Activated CD8-positive, alpha-beta T cell treated with anti-CD3 and anti-CD28 coated beads for 36 hours (primary cell): ENCODE measurements at regions not wholly inside any gene's neighbourhood (a gene's known extent, or its start where the extent isn't known, plus 50 kb on each side); places are given as distances from the start of the nearest gene placed in this dataset.

Source experiments
- ATAC-seq: fragments of 200-7000 bp; cut with Tn5 transposase; one replicate; pipeline ENCODE4 v1.10.0; 2021; ENCODE audit warnings: mild to moderate bottlenecking, moderate library complexity
- CTCF ChIA-PET: fragments of 350-600 bp; sonication (Branson Sonifier 250); formaldehyde crosslinking; loops from one replicate; lab custom pipeline; 2021; ENCODE audit warnings: antibody characterized with exemption; lab: Charles Lee
- POLR2A ChIA-PET: fragments of 350-600 bp; sonication (Branson Sonifier 250); formaldehyde crosslinking; loops from one replicate; lab custom pipeline; 2021; ENCODE audit warnings: antibody characterized with exemption; lab: Charles Lee
- DNase-seq: peaks from one replicate; pipeline ENCODE4 v3.0.0-alpha.2; 2020
- H3K27ac Mint-ChIP-seq: one replicate; pipeline ENCODE4 v1.8.0; 2021; ENCODE audit warnings: mild to moderate bottlenecking, mixed read lengths
- H3K27me3 Mint-ChIP-seq: one replicate; pipeline ENCODE4 v1.8.0; 2021; ENCODE audit warnings: mixed read lengths
- H3K36me3 Mint-ChIP-seq: one replicate; pipeline ENCODE4 v1.8.0; 2021; ENCODE audit warnings: low read depth, mixed read lengths
- H3K4me1 Mint-ChIP-seq: one replicate; pipeline ENCODE4 v1.8.0; 2021; ENCODE audit warnings: low read depth, mixed read lengths
- H3K4me3 Mint-ChIP-seq: one replicate; pipeline ENCODE4 v1.8.0; 2021; ENCODE audit warnings: mild to moderate bottlenecking, moderate library complexity, mixed read lengths
- H3K9me3 Mint-ChIP-seq: one replicate; pipeline ENCODE4 v1.8.0; 2021; ENCODE audit warnings: mixed read lengths
- intact Hi-C: fragments of 100-400 bp; cut with micrococcal nuclease; formaldehyde crosslinking; loops from one replicate; pipeline ENCODE4 v1.10.0; 2022
- TF ChIP-seq, protein P1 (sequence below): fragments of 200-600 bp; IDR thresholded peaks from one replicate; pipeline ENCODE4 v1.8.0; 2022; ENCODE audit warnings: antibody characterized with exemption, mild to moderate bottlenecking

DNA sequence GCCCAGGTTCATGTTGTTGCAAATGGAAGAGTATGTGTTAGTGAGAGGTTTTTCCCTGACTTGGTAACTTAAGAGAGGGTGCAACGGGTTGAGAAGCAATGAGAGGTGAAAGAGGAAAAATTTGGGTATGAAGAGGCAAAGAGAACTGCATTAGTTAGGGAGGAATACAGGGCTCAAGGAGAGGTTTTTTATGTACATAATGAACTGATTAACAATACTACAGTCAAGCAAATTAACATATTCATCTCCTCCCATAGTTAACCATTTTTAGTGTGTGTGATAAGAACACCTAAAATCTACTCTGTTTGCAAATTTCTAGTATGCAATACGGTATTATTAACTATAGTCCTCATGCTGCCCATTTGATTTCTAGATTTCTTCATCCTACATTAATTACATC lies 79.5 kb upstream of the HTR1E start:
- Mint-ChIP-seq H3K4me1 (no peaks in the 10 kb centered on the region), H3K27ac (no peak overlapping the region), H3K4me3 (no peak overlapping the region), H3K27me3 (no peaks in the 10 kb centered on the region), H3K9me3 (no peaks in the 10 kb centered on the region), H3K36me3 (no peaks in the 10 kb centered on the region)
- TF ChIP-seq, protein P1, sequence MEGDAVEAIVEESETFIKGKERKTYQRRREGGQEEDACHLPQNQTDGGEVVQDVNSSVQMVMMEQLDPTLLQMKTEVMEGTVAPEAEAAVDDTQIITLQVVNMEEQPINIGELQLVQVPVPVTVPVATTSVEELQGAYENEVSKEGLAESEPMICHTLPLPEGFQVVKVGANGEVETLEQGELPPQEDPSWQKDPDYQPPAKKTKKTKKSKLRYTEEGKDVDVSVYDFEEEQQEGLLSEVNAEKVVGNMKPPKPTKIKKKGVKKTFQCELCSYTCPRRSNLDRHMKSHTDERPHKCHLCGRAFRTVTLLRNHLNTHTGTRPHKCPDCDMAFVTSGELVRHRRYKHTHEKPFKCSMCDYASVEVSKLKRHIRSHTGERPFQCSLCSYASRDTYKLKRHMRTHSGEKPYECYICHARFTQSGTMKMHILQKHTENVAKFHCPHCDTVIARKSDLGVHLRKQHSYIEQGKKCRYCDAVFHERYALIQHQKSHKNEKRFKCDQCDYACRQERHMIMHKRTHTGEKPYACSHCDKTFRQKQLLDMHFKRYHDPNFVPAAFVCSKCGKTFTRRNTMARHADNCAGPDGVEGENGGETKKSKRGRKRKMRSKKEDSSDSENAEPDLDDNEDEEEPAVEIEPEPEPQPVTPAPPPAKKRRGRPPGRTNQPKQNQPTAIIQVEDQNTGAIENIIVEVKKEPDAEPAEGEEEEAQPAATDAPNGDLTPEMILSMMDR = no peak
- ATAC-seq (no peak), DNase-seq (no peak)
- intact Hi-C loops = loop anchor here (10.0 kb wide), 1 partner anchor 933 kb away; no protein-coding TSS in a partner anchor
- ChIA-PET POLR2A (no interaction called here), CTCF (interaction anchor here (1.5 kb wide), 1 partner anchor 31 kb away, joined by 4 read pairs; no protein-coding TSS in a partner anchor)

GRCh38 chr6:86856937-86857563 lies 80.3 kb upstream of the HTR1E start:
- Mint-ChIP-seq H3K9me3 (no peaks in the 10 kb centered on the region), H3K4me3 (no peak overlapping the region), H3K4me1 (no peaks in the 10 kb centered on the region), H3K27me3 (no peaks in the 10 kb centered on the region), H3K36me3 (no peaks in the 10 kb centered on the region), H3K27ac (no peak overlapping the region)
- DNase-seq (peak; percentile 63), ATAC-seq (no peak)
- POLR2A ChIA-PET = no interaction called here
- TF ChIP-seq, protein P1 = peak; percentile 76
- intact Hi-C loops = loop anchor here (10.0 kb wide), 1 partner anchor 932 kb away; no protein-coding TSS in a partner anchor
- CTCF ChIA-PET = interaction anchor here (1.5 to 1.8 kb wide), 2 partner anchors 32 to 934 kb away, joined by 4 to 6 read pairs; no protein-coding TSS in a partner anchor

DNA sequence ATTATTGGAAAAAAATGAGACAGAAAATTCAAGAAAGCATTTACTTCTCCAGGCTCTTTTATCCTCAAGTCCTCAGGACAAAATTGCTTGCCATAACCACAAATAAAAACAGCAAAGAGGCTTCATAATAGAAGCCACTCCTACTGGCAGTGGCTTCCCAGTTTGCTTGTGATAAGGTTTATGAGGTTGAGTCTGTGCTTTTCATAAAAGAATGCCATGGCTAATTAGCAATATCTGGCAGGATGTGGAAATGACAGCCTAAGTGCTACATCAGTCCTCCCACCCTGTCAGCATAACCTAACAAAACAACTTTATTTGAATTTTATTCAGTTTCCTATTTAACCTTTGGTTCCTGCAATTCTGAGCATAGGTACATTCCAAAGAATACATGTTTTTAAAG lies 80.9 kb upstream of the HTR1E start:
- Mint-ChIP-seq H3K27ac (no peak overlapping the region), H3K27me3 (no peaks in the 10 kb centered on the region), H3K4me3 (no peak overlapping the region), H3K9me3 (no peaks in the 10 kb centered on the region), H3K36me3 (no peaks in the 10 kb centered on the region), H3K4me1 (no peaks in the 10 kb centered on the region)
- CTCF ChIA-PET = interaction anchor here (1.5 to 1.8 kb wide), 2 partner anchors 33 to 933 kb away, joined by 4 to 6 read pairs; no protein-coding TSS in a partner anchor
- intact Hi-C loops = loop anchor here (10.0 kb wide), 1 partner anchor 932 kb away; no protein-coding TSS in a partner anchor
- POLR2A ChIA-PET = no interaction called here
- ATAC-seq (no peak), DNase-seq (no peak)
- TF ChIP-seq, protein P1 = no peak

- Mint-ChIP-seq H3K4me3 (no peak overlapping the region), H3K36me3 (no peaks in the 10 kb centered on the region), H3K9me3 (peaks cover 3% of the 10 kb centered on the region), H3K4me1 (no peaks in the 10 kb centered on the region), H3K27ac (no peak overlapping the region), H3K27me3 (no peaks in the 10 kb centered on the region)
- POLR2A ChIA-PET = no interaction called here
- DNase-seq = no peak
- CTCF ChIA-PET = no interaction called here
- intact Hi-C loops = no loop called here
- TF ChIP-seq, protein P1 = no peak
- no peak for ATAC-seq
Observed at GRCh38 chr6:86848986-86849385, 88.3 kb upstream of the HTR1E start.

DNA sequence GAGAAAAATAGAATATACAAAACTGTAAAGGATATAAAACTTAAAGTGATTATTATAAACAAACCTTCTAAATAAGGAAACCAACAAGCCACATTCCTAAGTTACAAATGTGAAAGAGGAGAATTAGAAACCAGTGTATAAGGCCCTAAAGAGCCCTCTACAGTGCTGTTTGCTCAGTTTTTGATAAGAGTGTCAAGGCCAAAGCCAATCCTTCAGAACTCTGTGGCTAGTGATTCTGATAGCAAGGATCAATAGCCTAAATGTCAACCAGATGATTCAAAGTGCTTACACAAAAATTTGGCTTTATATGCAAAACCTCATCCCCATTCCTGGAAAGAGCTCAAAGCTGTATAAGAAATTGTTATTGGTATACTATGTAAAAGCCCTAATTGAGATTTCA lies 104.6 kb upstream of the HTR1E start:
- H3K36me3 Mint-ChIP-seq = no peaks in the 10 kb centered on the region
- POLR2A ChIA-PET = no interaction called here
- H3K27ac Mint-ChIP-seq = no peak overlapping the region
- intact Hi-C loops = no loop called here
- no peak overlapping the region for H3K4me3 Mint-ChIP-seq
- ATAC-seq (no peak), DNase-seq (no peak)
- H3K9me3 Mint-ChIP-seq = no peaks in the 10 kb centered on the region
- H3K4me1 Mint-ChIP-seq = no peaks in the 10 kb centered on the region
- CTCF ChIA-PET = no interaction called here
- H3K27me3 Mint-ChIP-seq = no peaks in the 10 kb centered on the region
- TF ChIP-seq, protein P1 = no peak
